GM21367 (cell line): ENCODE measurements at regions not wholly inside any gene's neighbourhood (a gene's known extent, or its start where the extent isn't known, plus 50 kb on each side); places are given as distances from the start of the nearest gene placed in this dataset.
A peak's percentile ranks its signal among the peaks of the same experiment; 100 is the strongest.
"Not testable (repeated sequence)": the region's sequence is repeated elsewhere in the genome, so short reads cannot be mapped to it uniquely, and the experiment has no call there.

Source experiments
- ATAC-seq: cut with Tn5 transposase; IDR thresholded peaks from one replicate; pipeline ENCODE4 v1.9.1; 2021; ENCODE audit not compliant: unreplicated experiment

DNA sequence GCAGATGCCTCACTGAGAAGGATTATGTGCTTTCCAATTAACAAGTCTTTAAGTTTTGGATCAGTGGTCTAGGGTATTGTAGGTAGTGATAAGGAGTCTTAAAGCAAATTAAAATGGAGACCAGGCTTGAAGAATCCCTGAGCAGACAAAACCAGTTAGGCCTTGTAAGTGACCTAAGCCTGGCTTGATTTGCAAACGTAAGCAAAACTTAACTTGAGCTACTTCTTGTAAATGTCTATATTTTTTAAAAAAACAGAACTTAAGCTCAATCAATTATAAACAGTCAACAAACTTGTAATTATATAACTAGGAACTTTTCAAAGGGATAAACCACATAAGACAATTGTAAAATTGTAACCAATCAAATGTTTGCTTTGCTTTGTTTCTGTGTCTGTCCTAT, 72.7 kb upstream of the NALF2 start:
- no peak for ATAC-seq

DNA sequence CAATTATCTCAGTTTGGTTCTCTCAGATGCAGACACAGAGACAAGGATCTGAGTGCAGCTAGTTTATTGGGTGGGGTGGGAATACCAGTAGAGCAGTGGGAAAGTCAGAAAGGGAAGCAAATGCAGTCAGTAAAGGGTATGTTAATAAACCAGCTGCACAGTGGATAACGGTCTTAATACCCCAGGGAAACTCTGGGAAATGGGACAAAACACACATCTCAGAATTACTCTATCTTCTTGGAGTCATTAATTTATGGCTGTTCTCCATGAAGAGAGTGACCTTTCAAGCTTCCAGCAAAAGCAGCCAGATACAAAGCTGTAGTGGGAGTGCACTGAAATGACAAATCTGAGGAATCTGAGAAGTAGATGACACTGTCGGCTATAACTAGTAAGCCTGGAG, 73.3 kb upstream of the NALF2 start:
- no peak for ATAC-seq

DNA sequence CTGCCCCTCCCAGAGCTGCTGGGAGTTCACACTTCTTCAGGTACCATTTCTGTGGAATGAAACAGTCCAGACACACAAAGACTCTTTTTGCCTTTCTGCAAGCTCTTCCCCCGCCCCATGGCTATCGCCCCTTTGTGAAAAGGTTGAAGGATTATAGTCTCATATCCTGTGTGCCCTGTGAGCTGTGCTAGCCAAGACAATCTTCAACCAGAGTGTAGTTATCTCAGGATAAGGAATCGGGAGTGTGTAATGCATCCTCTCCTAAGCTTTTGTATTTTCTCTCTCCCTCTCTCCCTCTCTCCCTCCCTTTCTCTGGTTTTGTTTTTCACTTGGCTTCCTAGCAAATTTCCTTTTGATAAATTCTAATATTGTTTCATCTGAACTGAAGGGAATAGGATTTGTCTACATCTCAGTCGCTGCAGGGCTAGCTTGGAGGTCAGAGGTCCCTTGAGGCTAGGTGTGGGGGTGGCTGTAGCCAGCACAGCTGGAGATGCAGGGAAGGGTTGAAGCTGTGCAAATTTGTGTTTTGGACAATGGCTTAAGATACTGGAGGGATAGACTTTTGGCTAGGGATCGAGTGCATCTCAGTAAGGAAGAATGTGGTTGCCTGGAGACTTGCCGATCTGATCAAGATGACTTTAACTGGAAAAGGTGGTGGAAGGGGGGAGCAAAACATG, 74.6 kb upstream of the NALF2 start:
- no peak for ATAC-seq

DNA sequence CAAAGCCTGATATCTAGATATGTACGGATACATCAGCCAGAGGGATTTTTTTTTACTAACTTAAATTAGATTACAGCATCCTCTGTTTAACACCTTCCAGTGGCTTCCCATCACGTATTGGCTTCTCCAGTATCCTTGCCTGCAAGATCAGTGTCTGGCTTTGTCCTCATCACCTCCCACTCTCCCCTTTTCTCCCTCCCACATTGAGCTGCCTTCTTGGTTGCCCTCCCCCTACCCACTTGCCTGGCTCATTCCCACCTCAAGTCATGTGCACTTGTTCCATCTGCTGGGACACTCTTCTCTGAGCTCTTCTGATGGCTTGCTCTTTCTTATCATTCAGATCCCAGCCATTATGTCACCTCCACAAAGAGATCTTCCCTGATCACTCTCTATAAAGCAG, 75.9 kb upstream of the NALF2 start:
- no peak for ATAC-seq

DNA sequence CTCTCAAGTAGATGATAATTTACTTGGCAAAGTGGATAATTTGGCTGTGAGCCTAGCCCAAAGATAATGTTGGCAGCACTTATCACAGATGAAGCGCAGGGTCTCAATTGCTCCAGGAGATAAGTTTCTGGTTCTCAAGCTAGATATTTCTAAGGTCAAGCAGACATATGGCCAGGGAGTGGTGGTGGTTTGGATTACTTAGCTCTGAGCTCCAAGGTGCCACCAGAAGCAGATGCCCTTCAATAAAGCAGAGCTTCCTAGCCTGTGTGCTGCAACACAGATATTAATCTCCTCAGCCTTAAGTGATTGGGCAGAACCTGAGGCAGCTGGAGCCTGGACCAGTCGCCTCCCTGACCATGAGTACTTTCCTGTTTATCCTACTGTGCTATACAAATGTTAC, 79.2 kb upstream of the NALF2 start:
- ATAC-seq = no peak

DNA sequence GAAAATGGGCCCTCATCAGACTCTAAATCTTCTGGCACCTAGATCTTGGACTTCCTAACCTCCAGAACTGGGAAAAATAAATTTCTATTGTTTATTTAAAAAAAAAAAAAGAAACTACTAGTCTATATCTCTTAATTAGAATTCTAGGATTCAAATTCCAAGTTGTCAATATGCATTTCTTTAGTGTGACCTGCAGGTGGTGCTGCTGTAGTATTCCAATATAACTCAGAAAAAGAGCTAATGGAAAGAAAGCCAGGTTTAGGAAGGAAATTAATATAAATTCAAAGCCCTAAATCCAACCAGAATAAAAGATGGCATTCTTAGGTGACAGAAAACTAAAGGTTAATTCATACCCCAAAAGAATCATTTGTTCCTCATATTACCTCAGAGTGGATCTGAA, 80.0 kb upstream of the NALF2 start:
- ATAC-seq = no peak

DNA sequence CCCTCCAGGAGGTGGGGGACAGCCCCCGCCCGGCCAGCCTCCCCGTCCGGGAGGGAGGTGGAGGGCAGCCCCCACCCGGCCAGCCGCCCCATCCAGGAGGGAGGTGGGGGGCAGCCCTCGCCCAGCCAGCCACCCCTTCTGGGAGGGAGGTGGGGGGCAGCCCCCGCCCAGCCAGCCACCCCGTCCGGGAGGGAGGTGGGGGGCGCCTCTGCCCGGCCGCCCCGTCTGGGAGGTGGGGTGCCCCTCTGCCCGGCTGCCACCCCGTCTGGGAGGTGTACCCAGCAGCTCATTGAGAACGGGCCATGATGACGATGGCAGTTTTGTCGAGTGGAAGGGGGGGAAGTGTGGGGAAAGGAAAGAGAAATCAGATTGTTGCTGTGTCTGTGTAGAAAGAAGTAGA, 81.9 kb upstream of the NALF2 start:
- not testable (repeated sequence) for ATAC-seq

DNA sequence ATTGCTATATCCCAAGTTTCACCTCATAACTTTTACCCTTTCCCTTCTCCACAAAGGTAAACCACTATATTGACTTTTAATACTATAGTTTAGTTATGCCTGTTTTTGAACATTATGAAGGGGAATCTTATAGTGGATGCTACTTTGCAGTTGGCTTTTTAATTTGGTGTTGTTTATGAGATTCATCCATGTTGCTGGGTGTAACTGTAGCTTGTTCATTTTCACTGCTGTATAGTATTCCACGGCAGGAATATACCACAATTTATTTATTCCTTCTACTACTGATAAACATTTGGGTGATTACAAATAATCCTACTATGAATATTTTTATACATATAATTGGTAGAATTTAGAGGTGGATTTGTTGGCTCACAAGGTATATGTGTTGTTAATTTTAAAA, 88.4 kb upstream of the NALF2 start:
- ATAC-seq = no peak

DNA sequence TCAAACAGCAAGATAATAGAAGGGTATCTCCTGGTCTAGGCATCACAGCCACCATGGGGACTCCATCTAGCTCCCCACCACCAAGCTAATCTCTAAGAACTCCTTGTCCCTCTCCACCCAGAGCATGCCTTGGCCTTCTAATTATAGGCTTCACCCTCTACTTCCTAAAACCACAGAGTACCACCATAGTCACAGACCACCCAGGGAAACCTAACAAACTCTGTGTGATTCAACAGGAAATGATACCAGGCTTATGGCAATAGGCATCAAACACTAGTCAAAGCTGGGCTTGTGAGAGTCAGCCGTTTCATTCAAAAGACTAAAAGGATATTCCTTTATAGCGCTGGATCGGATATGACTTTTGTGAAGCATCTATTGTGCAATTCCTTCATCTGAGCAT, 91.5 kb upstream of the NALF2 start:
- ATAC-seq = no peak

DNA sequence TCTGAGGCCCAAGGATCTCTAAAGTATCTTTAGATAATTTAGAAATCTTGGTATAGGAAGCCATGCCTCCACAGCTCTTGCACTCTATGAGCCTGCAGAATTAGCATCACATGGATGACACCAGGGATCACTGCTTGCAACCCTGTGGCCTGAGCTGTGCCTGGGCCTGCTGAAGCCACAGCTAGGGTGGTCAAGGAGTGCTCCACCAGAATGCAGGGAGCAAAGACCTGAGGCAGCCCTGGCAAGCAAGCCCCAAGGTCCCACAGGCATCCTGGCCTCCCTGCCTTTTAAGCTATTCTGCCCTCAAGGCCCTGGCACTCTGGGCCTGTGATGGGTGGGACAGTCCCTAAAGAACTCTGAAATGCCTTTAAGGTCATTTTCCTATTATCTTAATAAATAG, 105.2 kb upstream of the NALF2 start:
- ATAC-seq = no peak

DNA sequence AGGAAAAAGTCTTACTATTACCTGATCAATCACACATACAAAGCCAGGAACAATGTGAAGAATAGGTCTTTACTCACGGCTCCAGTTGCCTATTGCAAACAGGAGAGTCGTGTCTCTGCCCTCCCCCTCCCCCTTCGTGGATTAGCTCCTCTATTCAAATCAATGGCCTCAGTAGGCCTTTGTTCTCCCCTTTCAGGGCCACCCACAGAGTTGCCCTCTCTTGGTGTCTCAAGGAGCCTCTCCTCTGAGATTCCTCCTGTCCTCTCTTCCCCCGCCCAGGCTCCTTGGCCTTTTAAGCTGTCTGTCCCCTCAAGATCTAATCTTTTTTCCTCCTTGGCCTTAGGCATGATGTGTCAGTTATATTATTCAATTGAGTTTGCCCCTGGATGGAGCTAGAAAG, 107.2 kb upstream of the NALF2 start:
- ATAC-seq = no peak

DNA sequence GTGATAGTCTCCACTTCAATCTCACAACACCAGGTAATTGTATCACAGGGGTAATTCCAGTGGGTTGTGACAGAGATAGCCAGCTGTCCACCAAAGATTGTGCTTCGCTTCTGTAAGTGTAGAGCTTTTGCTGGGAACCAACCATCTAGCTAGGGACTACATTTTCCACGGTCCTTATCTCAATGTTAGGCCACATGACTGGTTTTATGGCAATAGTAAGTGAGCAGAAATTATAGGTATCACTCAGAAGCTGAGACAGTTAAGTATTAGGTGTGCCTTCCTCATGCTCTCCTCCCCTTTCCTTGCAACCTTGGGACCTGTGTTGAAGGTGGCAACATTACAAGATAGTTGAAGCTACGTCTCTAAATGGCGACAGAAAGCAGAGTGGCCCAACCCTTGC, 108.8 kb upstream of the NALF2 start:
- ATAC-seq = no peak

DNA sequence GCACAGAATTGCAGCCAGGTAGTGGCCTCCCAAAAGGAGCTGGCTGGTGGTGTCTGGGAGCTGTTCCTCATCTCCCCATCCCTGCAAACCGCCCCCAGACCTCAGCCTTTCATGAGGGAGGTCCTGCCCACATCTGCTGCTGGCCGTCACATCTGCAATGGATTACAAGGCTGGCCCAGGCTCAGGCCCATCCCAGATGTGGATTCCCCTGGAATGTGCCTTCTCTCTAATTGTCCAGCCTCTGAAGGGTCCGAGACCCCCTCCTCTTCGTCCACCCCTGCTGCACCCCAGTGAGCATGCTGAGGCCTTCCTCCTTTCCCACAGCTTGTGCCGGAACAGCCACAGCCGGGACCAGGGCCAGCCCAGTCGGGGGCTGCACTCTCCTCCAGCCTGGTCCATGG, 115.0 kb upstream of the NALF2 start:
- ATAC-seq = no peak

DNA sequence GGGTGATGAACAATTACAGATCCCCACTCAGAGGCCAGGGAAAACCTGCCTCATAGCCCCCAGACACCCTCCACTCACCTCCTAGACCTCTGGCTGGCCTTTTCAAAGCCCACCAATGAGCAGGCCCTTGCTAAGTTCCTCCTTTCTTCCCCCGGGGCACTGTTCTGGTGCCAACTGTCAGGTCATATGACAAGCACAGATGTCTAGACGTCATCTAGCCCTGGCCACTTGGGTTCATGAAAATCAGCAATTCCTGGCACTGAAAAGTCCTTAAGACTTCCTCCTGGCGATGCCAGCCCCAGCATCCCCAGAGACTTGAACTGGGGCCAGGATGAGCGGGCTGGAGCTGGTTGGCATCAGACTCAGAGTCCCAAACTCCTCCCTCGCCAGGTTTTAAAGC, 115.6 kb upstream of the NALF2 start:
- no peak for ATAC-seq

DNA sequence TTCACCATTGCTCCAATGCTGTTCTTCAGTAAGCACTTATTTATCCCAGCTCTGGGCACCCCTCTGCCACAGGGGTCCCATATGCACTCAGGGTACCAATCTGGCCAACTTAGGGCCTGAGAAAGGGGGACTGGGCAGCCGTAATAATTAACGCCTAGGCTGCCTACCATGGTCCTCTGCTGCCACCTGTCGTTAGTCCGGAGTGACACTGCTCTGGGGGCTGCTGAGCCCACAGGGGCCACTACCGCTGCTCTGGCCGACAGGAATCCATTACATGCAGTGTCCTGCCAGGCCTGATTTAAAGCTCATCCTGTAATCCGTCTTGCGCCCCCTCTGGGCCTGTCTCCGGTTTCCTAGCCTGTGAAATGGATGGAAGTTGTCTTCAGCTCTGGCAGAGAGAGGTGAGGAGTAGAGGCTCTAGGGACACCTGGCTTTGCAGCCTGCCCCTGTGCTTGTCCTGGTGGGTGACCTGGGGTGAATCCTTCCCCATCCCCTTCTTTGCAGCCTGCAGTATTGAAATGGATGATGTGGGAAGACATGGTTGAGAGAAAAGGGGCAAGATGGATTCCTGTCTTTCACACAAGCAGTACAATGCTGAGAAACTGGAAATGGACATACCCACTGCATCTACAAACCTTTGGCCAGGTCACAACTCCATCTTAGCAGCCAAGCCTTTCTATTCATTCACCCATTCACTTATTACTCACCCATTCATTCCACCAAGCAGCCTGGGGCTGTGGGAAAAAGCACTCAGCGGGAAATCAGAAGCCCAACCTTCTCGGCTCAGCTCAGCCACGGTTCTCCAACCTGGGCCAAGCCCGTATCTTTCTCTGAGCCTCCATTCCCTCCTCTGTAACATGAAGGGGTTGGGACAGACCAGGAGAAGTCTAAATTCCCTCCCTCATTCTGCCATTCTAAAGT, 116.3 kb upstream of the NALF2 start:
- peak; percentile 67 for ATAC-seq

DNA sequence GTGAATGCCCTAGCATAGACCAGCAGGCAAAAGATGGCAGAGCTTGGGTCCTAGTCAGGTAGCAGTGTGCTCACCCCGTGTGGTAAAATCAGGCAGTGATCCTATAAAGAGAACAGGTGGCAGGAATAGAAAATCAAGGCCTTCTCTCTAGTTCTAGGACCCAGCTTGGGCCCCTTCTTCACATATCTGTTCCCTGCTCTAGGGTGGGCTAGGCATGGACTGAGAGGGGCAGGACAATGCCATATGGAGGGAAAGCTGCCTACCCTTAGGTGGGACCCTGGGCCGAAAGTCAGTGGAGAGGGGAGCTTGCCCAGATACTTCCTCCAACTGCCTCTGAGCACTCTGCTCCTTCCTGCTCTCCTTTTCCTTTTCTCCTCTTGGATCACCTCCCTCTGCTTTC, 117.4 kb upstream of the NALF2 start:
- no peak for ATAC-seq

DNA sequence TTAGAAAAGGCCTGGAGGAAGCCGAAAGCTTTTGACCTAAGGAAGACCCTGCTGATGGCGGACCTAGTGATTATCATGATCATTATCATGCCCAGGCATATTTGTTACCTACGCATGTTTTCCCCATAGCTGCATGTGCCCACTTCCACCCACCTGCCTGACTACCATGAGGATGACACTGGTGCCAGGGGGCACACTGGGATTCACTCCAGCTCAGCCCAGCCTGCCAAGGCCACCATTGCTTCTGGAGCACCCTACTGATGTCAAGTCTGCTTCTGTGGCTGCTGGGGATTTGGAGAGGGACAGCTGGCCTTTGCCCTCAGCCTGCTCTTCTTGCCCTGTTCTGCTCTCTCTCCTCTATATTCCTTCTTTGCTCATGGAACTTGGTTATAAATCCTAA, 124.7 kb upstream of the NALF2 start:
- ATAC-seq = no peak

DNA sequence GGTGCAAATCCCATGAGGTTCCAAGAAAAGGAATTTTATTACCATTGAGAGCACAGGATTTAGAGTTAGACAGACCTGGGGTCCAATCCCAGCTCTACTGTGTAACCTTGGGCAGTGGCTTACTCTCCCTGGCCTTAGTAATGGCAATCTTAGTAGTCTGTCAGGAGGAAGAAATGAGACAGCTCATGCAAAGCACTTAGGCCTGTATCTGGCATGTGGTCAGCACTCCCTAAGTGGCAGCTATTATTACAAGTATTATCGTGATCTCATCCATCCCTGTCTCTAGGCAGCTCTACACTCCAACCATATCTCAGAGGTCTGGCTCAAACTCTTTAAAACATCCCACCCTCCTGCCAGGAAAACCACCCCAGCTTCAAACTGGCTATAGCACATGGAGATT, 129.6 kb upstream of the NALF2 start:
- no peak for ATAC-seq

DNA sequence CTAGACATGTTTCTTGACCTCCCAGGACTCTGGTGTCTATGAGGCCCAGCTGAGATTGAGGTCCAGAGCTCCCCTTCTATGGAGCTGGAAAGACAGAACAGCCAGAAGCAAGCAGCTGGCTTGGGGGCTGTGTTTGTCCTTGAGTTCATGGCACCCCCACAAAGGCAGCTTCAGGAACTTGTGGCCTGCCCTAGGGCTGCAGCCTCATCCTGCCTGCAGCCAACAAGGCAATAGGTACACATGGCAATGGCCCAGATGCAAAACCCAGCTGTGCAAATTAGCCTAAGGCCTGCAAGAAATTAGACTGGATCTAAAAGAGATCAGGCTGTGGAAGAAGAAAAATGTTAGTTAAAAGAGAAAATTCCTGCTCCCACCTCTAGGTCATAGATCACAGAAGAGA, 131.7 kb upstream of the NALF2 start:
- no peak for ATAC-seq

DNA sequence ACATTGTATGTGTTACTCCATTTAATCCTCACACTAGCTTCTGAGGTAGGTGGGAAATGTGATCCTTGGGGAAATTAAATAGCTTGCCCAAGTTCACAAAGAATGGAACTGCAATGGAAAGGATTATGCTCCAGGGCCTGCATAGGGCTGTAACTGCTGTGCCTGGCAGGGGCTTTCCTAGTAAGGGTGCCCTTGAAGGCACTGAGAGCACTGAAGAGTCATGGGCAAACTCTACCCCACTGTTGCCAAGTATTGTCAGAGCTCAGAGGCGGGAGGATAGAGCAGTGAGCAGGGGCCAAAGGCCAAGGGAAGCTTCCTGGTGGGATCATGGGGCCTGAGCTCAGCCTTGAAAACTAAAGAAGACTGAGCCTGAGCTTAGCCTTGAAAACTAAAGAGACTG, 133.0 kb upstream of the NALF2 start:
- no peak for ATAC-seq

DNA sequence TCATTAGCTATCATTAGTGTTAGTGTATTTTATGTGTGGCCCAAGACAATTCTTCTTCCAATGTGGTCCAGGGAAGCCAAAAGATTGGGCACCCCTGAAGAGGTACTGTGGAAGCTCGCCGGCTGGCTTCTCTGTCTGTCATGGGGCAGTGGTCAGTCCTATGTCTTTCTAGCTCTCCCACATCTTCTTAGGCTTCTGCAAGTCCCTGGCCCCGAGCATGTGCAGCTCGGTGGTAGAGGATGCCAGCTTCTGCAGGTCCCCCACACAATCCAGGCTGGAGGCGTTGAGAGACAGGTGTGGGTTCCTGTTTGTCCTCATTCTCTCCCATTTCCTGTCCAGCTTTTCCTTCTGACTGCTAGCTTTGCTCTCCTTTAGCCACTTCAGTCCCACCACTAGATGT, 134.1 kb upstream of the NALF2 start:
- ATAC-seq = no peak

DNA sequence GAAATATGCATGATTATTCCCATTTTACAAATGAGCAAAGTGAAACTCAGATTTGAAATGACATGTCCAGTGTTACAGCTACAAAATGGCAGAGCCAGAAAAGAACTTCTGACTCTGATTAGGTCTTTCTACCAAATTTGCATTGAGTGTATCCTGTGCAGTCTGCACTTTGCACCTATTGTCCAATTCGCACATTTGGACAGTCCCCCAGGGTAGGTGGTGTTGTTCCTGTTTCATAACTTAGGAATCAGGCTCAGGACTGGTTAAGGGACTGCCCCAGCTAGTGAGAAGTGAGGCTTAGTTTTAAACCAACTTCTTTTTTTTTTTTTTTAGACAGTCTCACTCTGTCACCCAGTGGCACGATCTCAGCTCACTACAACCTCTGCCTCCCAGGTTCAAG, 137.9 kb upstream of the NALF2 start:
- ATAC-seq = no peak

DNA sequence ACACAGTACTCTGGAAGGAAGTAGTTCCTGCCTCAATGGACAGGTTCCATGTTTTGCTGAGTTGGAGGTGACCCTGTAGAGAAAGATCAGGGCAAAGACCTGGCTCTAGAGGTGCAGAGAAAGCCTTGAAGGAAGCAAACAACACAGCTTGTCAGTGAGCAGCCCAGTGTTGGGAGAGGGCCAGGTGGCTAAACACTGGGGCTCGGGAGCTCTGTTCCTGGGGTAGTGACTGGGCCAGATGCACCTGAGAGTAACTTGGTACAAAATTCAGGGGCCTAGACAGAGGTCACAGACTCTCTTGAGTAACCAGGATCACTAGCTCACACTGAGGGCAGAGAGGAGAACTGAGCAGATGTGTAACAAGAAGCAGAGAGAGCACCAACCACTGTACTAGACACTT, 138.4 kb upstream of the NALF2 start:
- ATAC-seq = no peak
